Right ventricle myocardium superior (tissue), 1 donor: ENCODE measurements at regions not wholly inside any gene's neighbourhood (a gene's known extent, or its start where the extent isn't known, plus 50 kb on each side); places are given as distances from the start of the nearest gene placed in this dataset.

Experiments used
- ATAC-seq: fragments of 200-7000 bp; cut with Tn5 transposase; one replicate; pipeline ENCODE4 v1.9.1; 2020; ENCODE audit warnings: mild to moderate bottlenecking; ENCODE audit not compliant: poor library complexity
- DNase-seq: peaks from one replicate; pipeline ENCODE4 v3.0.0-alpha.2; 2020
- intact Hi-C: fragments of 100-400 bp; cut with DNase I; formaldehyde crosslinking; loops from one replicate; pipeline ENCODE4 v1.11.2; 2022
- donor health status: DM: no; HTN: yes; CAD: no; lungs with severe emphysema.

DNA sequence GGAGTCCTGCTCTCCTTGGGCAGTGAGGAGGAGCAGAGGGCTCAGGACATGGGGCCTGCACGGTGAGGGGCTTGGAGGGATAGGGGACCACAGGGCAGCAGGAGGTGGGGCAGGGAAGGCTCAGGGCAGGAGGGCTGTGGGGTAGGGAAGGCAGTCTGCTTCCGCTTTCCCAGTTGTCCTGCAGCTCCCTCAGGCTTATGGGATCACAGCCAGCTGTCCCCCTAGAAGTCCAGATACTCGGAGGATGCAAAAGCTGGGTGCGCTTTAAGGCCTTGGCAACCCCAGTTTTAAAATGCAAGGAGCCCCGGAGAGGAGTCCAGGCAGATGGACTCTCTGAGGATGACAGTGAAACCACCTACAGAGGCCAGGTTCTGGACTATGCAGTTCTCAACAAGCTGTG lies 299.1 kb upstream of the FOXF1 start:
- intact Hi-C loops = no loop called here
- DNase-seq (no peak), ATAC-seq (no peak)

DNA sequence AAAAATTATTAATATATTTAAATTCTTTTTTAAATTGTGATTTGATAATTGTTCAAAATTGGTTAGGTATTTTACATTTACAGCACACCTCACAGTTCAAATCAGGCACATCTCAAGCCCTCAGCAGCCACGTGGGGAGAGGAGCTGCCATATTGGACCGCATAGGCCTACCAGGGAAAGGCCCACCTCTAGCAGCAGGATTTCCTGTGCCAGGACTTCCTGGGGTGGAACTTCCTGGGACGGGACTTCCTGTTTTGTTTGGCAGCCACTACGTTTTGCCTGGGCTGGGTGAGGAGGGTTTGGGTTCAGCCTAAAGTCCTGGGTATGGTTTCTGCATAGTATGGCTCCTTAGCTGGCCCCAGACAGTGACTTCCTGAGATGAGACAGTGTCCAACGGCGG lies 298.5 kb upstream of the FOXF1 start:
- ATAC-seq = no peak
- intact Hi-C loops = no loop called here
- DNase-seq = no peak

GRCh38 chr16:86212706-86213436 lies 297.5 kb upstream of the FOXF1 start:
- ATAC-seq (no peak), DNase-seq (no peak)
- intact Hi-C loops = no loop called here

- ATAC-seq (no peak), DNase-seq (no peak)
- intact Hi-C loops = no loop called here
These were observed 296.7 kb upstream of the FOXF1 start for GRCh38 chr16:86213437-86214205.

- intact Hi-C loops = no loop called here
- DNase-seq = no peak
- peak; percentile 62 for ATAC-seq
These were observed 295.7 kb upstream of the FOXF1 start for GRCh38 chr16:86214326-86215232.

DNA sequence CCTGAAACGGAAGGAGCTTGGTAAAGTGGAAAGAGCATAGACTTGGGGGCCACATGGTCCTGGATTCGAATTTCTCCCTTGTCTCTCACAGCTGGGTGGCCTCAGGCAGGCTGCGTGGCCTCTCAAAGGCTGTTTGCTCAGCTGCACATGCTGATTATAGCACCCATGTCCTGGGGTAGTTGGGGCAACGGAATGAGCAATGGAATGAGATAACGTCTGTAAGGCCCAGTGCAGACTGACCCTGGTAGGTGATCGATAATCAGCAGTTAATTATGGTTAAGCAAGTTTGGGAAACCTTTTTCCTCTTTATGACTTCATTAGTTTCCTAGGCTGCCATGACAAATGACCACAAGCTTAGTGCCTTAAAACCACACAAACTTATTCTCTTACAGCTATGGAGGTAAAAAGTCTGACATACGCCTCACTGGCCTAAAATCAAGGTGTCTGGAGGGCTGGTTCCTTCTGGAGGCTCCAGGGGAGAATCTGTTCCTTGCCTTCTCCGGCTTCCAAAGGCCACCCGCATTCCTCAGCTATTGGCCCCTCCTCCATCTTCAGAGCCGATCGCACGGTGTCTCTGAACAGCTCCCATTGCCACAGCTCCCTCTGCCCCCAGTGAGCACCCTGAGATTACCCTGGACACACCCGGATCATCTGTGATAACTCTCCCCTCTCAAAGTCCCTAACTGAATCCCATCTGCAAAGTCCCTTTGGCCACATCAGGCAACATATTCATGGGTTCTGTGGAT lies 294.9 kb upstream of the FOXF1 start:
- DNase-seq = no peak
- ATAC-seq = no peak
- intact Hi-C loops = no loop called here

DNA sequence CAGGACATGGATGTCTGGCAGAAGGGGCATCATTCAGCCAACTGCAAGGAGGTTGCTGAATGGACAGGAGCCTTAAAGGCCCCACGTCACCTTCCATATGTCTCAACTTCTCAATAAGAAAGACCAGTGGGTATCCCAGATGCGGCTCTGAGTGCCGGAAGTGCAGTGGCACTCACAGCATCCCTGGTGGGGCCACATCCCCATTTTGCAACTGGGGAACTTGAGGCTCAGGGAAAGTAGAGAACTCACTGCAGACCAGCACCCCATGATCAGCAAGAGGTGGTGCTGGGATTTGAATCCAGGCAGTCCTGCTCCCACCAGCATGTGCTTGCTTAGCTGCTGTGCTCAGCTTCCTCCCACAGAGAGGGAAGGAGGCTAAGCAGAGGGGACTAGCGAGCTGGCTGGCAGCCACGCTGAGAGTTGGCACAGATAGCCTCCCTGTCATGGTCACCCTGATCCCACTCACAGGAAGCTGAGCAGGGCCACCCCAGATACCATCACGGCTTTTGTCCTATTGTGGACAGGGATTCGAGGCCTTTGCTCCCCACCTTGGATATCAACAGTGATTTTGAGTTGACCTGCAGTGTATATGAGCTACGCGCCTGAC lies 294.2 kb upstream of the FOXF1 start:
- intact Hi-C loops = no loop called here
- no peak for DNase-seq
- ATAC-seq = peak; percentile 16

DNA sequence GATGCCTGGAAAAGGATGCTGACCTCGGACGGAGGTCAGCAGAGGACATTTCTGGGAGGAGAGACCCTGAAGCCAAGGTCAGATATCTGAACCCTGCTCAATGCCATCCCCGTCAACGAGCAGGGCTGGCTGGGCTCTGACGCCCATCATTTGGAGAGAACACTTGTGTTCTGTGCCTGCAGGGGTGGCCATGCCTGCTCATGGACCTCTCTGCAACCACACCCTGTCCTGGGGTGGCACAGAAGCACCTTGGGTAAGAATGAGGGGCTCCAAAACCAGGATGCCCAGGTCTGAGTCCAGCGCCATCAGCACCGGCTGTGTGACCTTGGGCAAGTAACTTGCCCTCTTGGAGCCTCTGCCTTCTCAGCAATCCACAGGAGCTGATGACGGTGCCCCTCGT lies 293.7 kb upstream of the FOXF1 start:
- DNase-seq (no peak), ATAC-seq (no peak)

GRCh38 chr16:86217001-86217890 lies 293.1 kb upstream of the FOXF1 start:
- intact Hi-C loops = no loop called here
- DNase-seq (no peak), ATAC-seq (no peak)

More for the DNA sequence above, 293.7 kb upstream of the FOXF1 start:
- intact Hi-C loops = no loop called here

DNA sequence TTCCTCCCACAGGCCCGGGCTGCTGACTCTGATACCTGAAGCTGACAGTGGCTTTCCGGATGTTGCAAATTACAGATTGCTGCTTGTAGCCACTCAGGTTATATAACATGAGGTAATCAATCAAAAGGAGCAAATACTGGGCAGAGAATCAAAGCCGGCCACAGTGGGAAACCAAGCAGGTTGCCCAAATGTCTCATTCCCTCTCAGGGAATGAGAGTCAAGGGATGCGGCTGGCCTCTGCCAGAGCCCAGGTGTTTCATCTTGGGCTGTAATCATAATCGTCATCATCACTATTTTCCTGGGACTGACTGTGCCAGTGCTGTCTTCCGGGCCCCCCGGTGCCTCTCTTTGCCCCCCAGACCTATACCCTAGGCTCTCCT lies 292.4 kb upstream of the FOXF1 start:
- no peak for ATAC-seq
- intact Hi-C loops = no loop called here
- DNase-seq = no peak

DNA sequence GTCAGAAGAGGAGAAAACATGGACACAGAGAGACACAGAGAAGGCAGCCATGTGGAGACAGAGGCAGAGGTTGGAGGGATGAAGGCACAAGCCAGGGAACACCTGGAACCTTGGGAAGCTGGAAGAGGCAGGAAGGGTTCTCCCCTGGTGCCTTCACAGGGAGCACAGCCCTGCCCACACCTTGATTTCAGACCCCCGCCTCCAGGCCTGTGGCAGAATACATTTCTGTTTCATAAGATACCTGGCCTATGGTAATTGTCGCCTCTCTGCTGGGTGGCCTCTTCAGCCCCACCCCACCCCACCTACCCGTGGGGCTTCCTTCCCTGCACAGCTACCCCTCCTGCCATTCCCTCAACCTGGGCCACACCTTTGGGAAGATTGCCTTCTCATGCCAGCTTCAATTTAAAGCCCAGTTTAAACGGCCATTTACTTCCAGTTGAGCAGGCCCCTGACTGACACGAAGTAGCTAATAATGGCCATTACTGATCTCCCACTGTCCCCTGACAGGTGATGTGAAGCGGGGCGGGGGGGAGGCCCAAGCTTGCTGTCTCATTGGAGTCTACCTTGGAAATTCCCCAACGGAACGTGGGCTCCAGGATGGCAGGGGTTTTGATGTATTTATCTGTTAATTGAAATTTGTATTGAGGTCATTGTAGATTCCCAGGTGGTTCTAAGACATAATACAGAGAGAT lies 291.7 kb upstream of the FOXF1 start:
- no peak for DNase-seq
- no peak for ATAC-seq
- intact Hi-C loops = no loop called here

- ATAC-seq (no peak), DNase-seq (no peak)
- intact Hi-C loops = no loop called here
These were observed 290.5 kb upstream of the FOXF1 start for GRCh38 chr16:86219655-86220445.

DNA sequence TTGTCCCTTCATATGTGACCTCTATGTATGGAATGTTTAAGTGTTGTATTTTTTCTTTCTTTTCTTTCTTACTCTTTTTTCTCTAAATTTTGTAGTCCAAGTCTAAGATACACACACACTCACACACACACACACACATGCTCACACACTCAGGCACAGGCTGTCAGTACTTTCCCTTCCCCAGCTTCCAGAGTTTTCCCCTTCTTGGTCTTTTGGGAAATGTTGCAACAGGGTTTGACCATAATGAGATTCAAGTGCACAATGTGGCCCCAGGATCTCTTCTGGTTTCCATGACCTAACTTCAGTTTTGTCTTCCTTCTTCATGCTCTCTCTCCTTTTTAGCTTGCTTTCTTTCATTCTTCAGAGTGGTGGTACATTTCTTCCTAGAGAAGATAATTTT lies 289.8 kb upstream of the FOXF1 start:
- DNase-seq (no peak), ATAC-seq (no peak)
- intact Hi-C loops = no loop called here

GRCh38 chr16:86221085-86221484 lies 289.2 kb upstream of the FOXF1 start:
- intact Hi-C loops = no loop called here
- no peak for DNase-seq
- ATAC-seq = no peak

GRCh38 chr16:86222547-86222946 lies 287.8 kb upstream of the FOXF1 start:
- intact Hi-C loops = no loop called here
- DNase-seq (no peak), ATAC-seq (no peak)

- ATAC-seq (no peak), DNase-seq (no peak)
- intact Hi-C loops = no loop called here
These were observed 287.3 kb upstream of the FOXF1 start for GRCh38 chr16:86222965-86223551.
